DOHH2 (cell line): ENCODE measurements at regions not wholly inside any gene's neighbourhood (a gene's known extent, or its start where the extent isn't known, plus 50 kb on each side); places are given as distances from the start of the nearest gene placed in this dataset.

Experiments
- CTCF ChIP-seq: fragments of 200-600 bp; sonication (generic); IDR thresholded peaks from one replicate; pipeline ENCODE4 v1.5.1; 2014; ENCODE audit warnings: antibody characterized with exemption, mild to moderate bottlenecking, low read depth, low read length; ENCODE audit not compliant: poor library complexity, severe bottlenecking
- EZH2phosphoT487 ChIP-seq: fragments of 200-600 bp; sonication (generic); IDR thresholded peaks from 2 replicates; pipeline ENCODE4 v1.6.1; 2017; ENCODE audit warnings: borderline replicate concordance, mild to moderate bottlenecking, antibody characterized with exemption, low read length, moderate library complexity, mixed read lengths

DNA sequence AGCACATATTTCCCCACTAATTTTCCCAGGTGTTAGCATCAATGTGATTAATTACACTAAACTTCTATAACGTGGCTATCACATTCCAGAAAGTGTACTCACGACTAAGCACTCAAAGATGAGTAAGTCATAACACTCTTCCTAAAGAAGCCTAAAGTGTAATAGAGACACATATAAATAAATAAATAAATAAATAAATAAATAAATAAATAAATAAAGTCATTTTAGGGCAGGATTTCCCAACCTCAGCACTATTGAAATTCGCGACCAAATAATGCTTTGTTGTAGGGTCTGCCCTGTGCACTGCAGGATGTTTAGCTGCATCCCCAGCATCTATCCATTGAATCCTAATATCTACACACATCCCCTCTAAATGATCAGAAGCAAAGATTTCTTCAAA lies 390.9 kb downstream of the CDH7 start:
- TF ChIP-seq CTCF, result no peak
- TF ChIP-seq EZH2phosphoT487, result no peak
